ENCODE measurements at regions not wholly inside any gene's neighbourhood (a gene's known extent, or its start where the extent isn't known, plus 50 kb on each side); places are given as distances from the start of the nearest gene placed in this dataset.

GRCh38 chr4:138659812-138660316, 355.7 kb upstream of the NOCT start:
- TF ChIP-seq, protein P1, sequence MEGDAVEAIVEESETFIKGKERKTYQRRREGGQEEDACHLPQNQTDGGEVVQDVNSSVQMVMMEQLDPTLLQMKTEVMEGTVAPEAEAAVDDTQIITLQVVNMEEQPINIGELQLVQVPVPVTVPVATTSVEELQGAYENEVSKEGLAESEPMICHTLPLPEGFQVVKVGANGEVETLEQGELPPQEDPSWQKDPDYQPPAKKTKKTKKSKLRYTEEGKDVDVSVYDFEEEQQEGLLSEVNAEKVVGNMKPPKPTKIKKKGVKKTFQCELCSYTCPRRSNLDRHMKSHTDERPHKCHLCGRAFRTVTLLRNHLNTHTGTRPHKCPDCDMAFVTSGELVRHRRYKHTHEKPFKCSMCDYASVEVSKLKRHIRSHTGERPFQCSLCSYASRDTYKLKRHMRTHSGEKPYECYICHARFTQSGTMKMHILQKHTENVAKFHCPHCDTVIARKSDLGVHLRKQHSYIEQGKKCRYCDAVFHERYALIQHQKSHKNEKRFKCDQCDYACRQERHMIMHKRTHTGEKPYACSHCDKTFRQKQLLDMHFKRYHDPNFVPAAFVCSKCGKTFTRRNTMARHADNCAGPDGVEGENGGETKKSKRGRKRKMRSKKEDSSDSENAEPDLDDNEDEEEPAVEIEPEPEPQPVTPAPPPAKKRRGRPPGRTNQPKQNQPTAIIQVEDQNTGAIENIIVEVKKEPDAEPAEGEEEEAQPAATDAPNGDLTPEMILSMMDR (optimal IDR thresholded peaks at IDR 0.05 in 1 of 3, IDR thresholded peaks at IDR 0.05 in 1 of 3, conservative IDR thresholded peaks at IDR 0.05 in 1 of 3; ENCODE audit: extremely low read depth in 1 of 3, insufficient read depth in 2 of 3, low read length in 3 of 3): no peak
- no peak for TF ChIP-seq EZH2 (IDR thresholded peaks at IDR 0.05; ENCODE audit: low read length)
